Natural killer cell (primary cell): ENCODE measurements at regions not wholly inside any gene's neighbourhood (a gene's known extent, or its start where the extent isn't known, plus 50 kb on each side); places are given as distances from the start of the nearest gene placed in this dataset.

Source experiments
- ATAC-seq, 3 donors: fragments of 150-1000 bp in 2 of 3; fragments of 200-7000 bp in 1 of 3; cut with Tn5 transposase; 1 replicate in 1 of 3; 2 replicates in 2 of 3; pipeline ENCODE4 v1.10.0; 2021; ENCODE audit warnings: mild to moderate bottlenecking in 2 of 3, moderate library complexity in 2 of 3
- DNase-seq, 2 donors: peaks; one replicate each; pipeline versions ENCODE4 v3.0.0 to v3.0.0-alpha.2; 2013 to 2021; ENCODE audit warnings: mixed read lengths in 1 of 2
- H3K27ac ChIP-seq: one replicate; pipeline ENCODE4 v1.5.1; 2013; ENCODE audit warnings: mild to moderate bottlenecking, low read length
- H3K27me3 ChIP-seq: one replicate; pipeline ENCODE4 v1.6.1; 2013; ENCODE audit warnings: low read length; ENCODE audit not compliant: control insufficient read depth, insufficient read depth
- H3K36me3 ChIP-seq: one replicate; pipeline ENCODE4 v1.6.1; 2013; ENCODE audit warnings: low read length; ENCODE audit not compliant: control insufficient read depth, insufficient read depth
- H3K4me1 ChIP-seq: one replicate; pipeline ENCODE4 v1.6.1; 2013; ENCODE audit warnings: low read length; ENCODE audit not compliant: control insufficient read depth, insufficient read depth
- H3K4me3 ChIP-seq: one replicate; pipeline ENCODE4 v1.5.1; 2013; ENCODE audit warnings: low read length
- H3K9me3 ChIP-seq: one replicate; pipeline ENCODE4 v1.6.1; 2013; ENCODE audit warnings: low read length; ENCODE audit not compliant: control insufficient read depth, insufficient read depth
- H3K27ac Mint-ChIP-seq, 2 donors: one replicate each; pipeline ENCODE4 v1.8.0; 2022; ENCODE audit warnings: mild to moderate bottlenecking in 2 of 2, mixed read lengths in 2 of 2, moderate library complexity in 1 of 2
- H3K27me3 Mint-ChIP-seq, 2 donors: one replicate each; pipeline ENCODE4 v1.8.0; 2022; ENCODE audit warnings: low read depth in 2 of 2, mixed read lengths in 2 of 2
- H3K36me3 Mint-ChIP-seq: one replicate; pipeline ENCODE4 v1.8.0; 2022; ENCODE audit warnings: mixed read lengths
- H3K4me1 Mint-ChIP-seq, 2 donors: one replicate each; pipeline ENCODE4 v1.8.0; 2022; ENCODE audit warnings: mixed read lengths in 2 of 2
- H3K4me3 Mint-ChIP-seq: one replicate; pipeline ENCODE4 v1.8.0; 2022; ENCODE audit warnings: mild to moderate bottlenecking, moderate library complexity, mixed read lengths
- H3K9me3 Mint-ChIP-seq, 2 donors: one replicate each; pipeline ENCODE4 v1.8.0; 2022; ENCODE audit warnings: mixed read lengths in 2 of 2
- CTCF ChIP-seq: fragments of 200-600 bp; IDR thresholded peaks from one replicate; pipeline ENCODE4 v1.8.0; 2022; ENCODE audit warnings: antibody characterized with exemption
- WGBS: methylation state at CpG from one replicate; pipeline ENCODE4 v1.1.7; 2013; ENCODE audit warnings: missing lambda C conversion rate; ENCODE audit not compliant: insufficient coverage; 5-methylcytosine and 5-hydroxymethylcytosine counted together
- intact Hi-C: fragments of 100-400 bp; cut with micrococcal nuclease; formaldehyde crosslinking; loops from one replicate; pipeline ENCODE4 v1.14.2; 2022

- no peak for TF ChIP-seq CTCF
- Histone ChIP-seq H3K27ac (no peak overlapping the region), H3K9me3 (no peaks in the 10 kb centered on the region), H3K4me3 (no peak overlapping the region), H3K27me3 (no peaks in the 10 kb centered on the region), H3K4me1 (no peaks in the 10 kb centered on the region), H3K36me3 (no peaks in the 10 kb centered on the region)
- ATAC-seq: no peak
- no peak overlapping the region for H3K4me3 Mint-ChIP-seq
- H3K36me3 Mint-ChIP-seq: no peaks in the 10 kb centered on the region
- H3K4me1 Mint-ChIP-seq: no peaks in the 10 kb centered on the region
- no peak for DNase-seq
- 79% methylated on average over 2 of the region's 3 CpGs for WGBS
- peaks cover 3 to 10% of the 10 kb centered on the region in 2 donors for H3K9me3 Mint-ChIP-seq
- intact Hi-C loops: no loop called here
- no peaks in the 10 kb centered on the region for H3K27me3 Mint-ChIP-seq
- H3K27ac Mint-ChIP-seq: no peak overlapping the region
These were observed 611.6 kb downstream of the PRELID2 start for GRCh38 chr5:145223582-145223981.

DNA sequence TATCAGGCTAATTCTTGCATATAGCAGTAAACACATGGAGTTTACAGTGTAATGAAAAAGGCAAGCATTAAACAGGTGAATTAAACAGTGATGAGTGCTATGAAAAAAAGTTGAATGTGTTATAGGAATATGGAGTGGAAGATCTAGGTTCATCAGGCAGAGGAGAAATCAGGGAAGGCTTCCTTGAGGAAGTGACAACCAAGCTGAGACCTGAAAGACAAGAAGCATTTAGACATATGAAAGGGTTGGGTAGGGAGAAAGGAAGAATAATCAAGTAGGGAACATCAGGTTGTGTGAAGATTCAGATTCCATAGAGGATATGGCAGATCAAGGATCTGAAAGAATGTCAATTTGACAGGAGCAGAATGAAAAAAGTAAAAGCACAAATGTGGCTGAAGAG is 612.5 kb downstream of the PRELID2 start:
- DNase-seq (no peak), ATAC-seq (no peak)
- H3K36me3 ChIP-seq: no peaks in the 10 kb centered on the region
- no peak for TF ChIP-seq CTCF
- H3K27ac Mint-ChIP-seq: no peak overlapping the region
- no peaks in the 10 kb centered on the region for H3K36me3 Mint-ChIP-seq
- H3K4me3 Mint-ChIP-seq: no peak overlapping the region
- no peaks in the 10 kb centered on the region for H3K27me3 ChIP-seq
- no peaks in the 10 kb centered on the region for H3K4me1 Mint-ChIP-seq
- peaks cover 5 to 12% of the 10 kb centered on the region in 2 donors for H3K9me3 Mint-ChIP-seq
- no peaks in the 10 kb centered on the region for H3K9me3 ChIP-seq
- H3K27me3 Mint-ChIP-seq: no peaks in the 10 kb centered on the region
- no peaks in the 10 kb centered on the region for H3K4me1 ChIP-seq
- no peak overlapping the region for H3K27ac ChIP-seq
- H3K4me3 ChIP-seq: no peak overlapping the region
- intact Hi-C loops: no loop called here

- Histone ChIP-seq H3K36me3 (no peaks in the 10 kb centered on the region), H3K9me3 (no peaks in the 10 kb centered on the region), H3K27ac (no peak overlapping the region), H3K27me3 (no peaks in the 10 kb centered on the region), H3K4me1 (no peaks in the 10 kb centered on the region), H3K4me3 (no peak overlapping the region)
- Mint-ChIP-seq H3K4me3 (no peak overlapping the region), H3K36me3 (no peaks in the 10 kb centered on the region), H3K4me1 (no peaks in the 10 kb centered on the region), H3K27ac (no peak overlapping the region), H3K9me3 (peaks cover 3 to 8% of the 10 kb centered on the region in 2 donors), H3K27me3 (no peaks in the 10 kb centered on the region)
- no peak for TF ChIP-seq CTCF
- no peak for DNase-seq
- intact Hi-C loops: no loop called here
- no peak for ATAC-seq
- WGBS: no CpG with 5 or more reads among the region's 1 CpG
These were observed 613.7 kb downstream of the PRELID2 start for GRCh38 chr5:145221416-145221815.

- H3K4me3 Mint-ChIP-seq: no peak overlapping the region
- no peaks in the 10 kb centered on the region for H3K27me3 ChIP-seq
- no peak overlapping the region for H3K4me3 ChIP-seq
- H3K36me3 Mint-ChIP-seq: no peaks in the 10 kb centered on the region
- H3K4me1 ChIP-seq: no peaks in the 10 kb centered on the region
- H3K36me3 ChIP-seq: no peaks in the 10 kb centered on the region
- no peak for TF ChIP-seq CTCF
- H3K27me3 Mint-ChIP-seq: no peaks in the 10 kb centered on the region
- no peak overlapping the region for H3K27ac ChIP-seq
- intact Hi-C loops: no loop called here
- WGBS: 81% methylated on average over 5 of the region's 5 CpGs
- DNase-seq (no peak), ATAC-seq (no peak)
- H3K27ac Mint-ChIP-seq: no peak overlapping the region
- no peaks in the 10 kb centered on the region for H3K4me1 Mint-ChIP-seq
- no peaks in the 10 kb centered on the region for H3K9me3 ChIP-seq
- H3K9me3 Mint-ChIP-seq: peaks cover 4% of the 10 kb centered on the region in 2 donors
These were observed 614.7 kb downstream of the PRELID2 start for GRCh38 chr5:145220481-145220880.
